Thyroid gland (tissue), 4 donors: ENCODE measurements at regions not wholly inside any gene's neighbourhood (a gene's known extent, or its start where the extent isn't known, plus 50 kb on each side); places are given as distances from the start of the nearest gene placed in this dataset.

Experiments used
- CTCF ChIP-seq, 6 experiments: fragments of 200-600 bp in 3 of 6; fragments of 450-650 bp in 3 of 6; sonication (generic) in 3 of 6; IDR thresholded peaks; one replicate each; pipeline ENCODE4 v1.5.1; 2016 to 2019; ENCODE audit warnings: antibody characterized with exemption in 6 of 6, mild to moderate bottlenecking in 2 of 6, inconsistent platforms in 1 of 6, moderate library complexity in 1 of 6
- POLR2A ChIP-seq, 2 donors: fragments of 450-650 bp; IDR thresholded peaks; one replicate each; pipeline ENCODE4 v1.6.1; 2017; ENCODE audit warnings: antibody characterized with exemption in 2 of 2, mild to moderate bottlenecking in 2 of 2, moderate library complexity in 1 of 2

- TF ChIP-seq CTCF (IDR thresholded peaks at IDR 0.05) (no peak), POLR2A (IDR thresholded peaks at IDR 0.05) (no peak)
These were observed 110.5 kb upstream of the THY1 start for GRCh38 chr11:119533462-119533861.
